HG02981 (cell line): ENCODE measurements at regions not wholly inside any gene's neighbourhood (a gene's known extent, or its start where the extent isn't known, plus 50 kb on each side); places are given as distances from the start of the nearest gene placed in this dataset.
"Not testable (repeated sequence)": the region's sequence is repeated elsewhere in the genome, so short reads cannot be mapped to it uniquely, and the experiment has no call there.

Experiments
- ATAC-seq: cut with Tn5 transposase; IDR thresholded peaks from one replicate; pipeline ENCODE4 v1.9.1; 2021; ENCODE audit warnings: mild to moderate bottlenecking, moderate library complexity; ENCODE audit not compliant: unreplicated experiment

GRCh38 chr5:43837091-43837490 is 234.1 kb downstream of the NNT start:
- ATAC-seq: no peak

- ATAC-seq: no peak
Observed at GRCh38 chr5:43833961-43834360, 231.0 kb downstream of the NNT start.

- ATAC-seq: not testable (repeated sequence)
Observed at GRCh38 chr5:43824325-43824964, 221.5 kb downstream of the NNT start.

GRCh38 chr5:43818394-43818793 is 215.4 kb downstream of the NNT start:
- not testable (repeated sequence) for ATAC-seq

GRCh38 chr5:43815497-43815896 is 212.5 kb downstream of the NNT start:
- ATAC-seq: no peak

- ATAC-seq: no peak
Observed at GRCh38 chr5:43804723-43805122, 201.7 kb downstream of the NNT start.

- ATAC-seq: no peak
Observed at GRCh38 chr5:43804041-43804440, 201.1 kb downstream of the NNT start.

- ATAC-seq: no peak
Observed at GRCh38 chr5:43802651-43803050, 199.7 kb downstream of the NNT start.

- ATAC-seq: no peak
Observed at GRCh38 chr5:43802119-43802518, 199.1 kb downstream of the NNT start.

GRCh38 chr5:43798740-43799139 is 195.8 kb downstream of the NNT start:
- no peak for ATAC-seq

GRCh38 chr5:43791880-43792279 is 188.9 kb downstream of the NNT start:
- not testable (repeated sequence) for ATAC-seq

GRCh38 chr5:43785198-43785597 is 182.2 kb downstream of the NNT start:
- no peak for ATAC-seq

- ATAC-seq: no peak
Observed at GRCh38 chr5:43780586-43780985, 177.6 kb downstream of the NNT start.

GRCh38 chr5:43774881-43775399 is 172.0 kb downstream of the NNT start:
- ATAC-seq: no peak

- ATAC-seq: no peak
Observed at GRCh38 chr5:43773478-43773844, 170.5 kb downstream of the NNT start.

GRCh38 chr5:43772764-43773477 is 169.9 kb downstream of the NNT start:
- ATAC-seq: no peak

- no peak for ATAC-seq
Observed at GRCh38 chr5:43772458-43772763, 169.4 kb downstream of the NNT start.

- no peak for ATAC-seq
Observed at GRCh38 chr5:43771611-43772031, 168.6 kb downstream of the NNT start.

- ATAC-seq: no peak
Observed at GRCh38 chr5:43769571-43770355, 166.8 kb downstream of the NNT start.
